IPS DF 4.7 (cell line): ENCODE measurements at regions not wholly inside any gene's neighbourhood (a gene's known extent, or its start where the extent isn't known, plus 50 kb on each side); places are given as distances from the start of the nearest gene placed in this dataset.
"Not testable (repeated sequence)": the region's sequence is repeated elsewhere in the genome, so short reads cannot be mapped to it uniquely, and the experiment has no call there.

Experiments used
- DNase-seq: peaks from one replicate; pipeline ENCODE4 v3.0.0-alpha.2; 2013; ENCODE audit warnings: low spot score; ENCODE audit errors: extremely low read depth

DNA sequence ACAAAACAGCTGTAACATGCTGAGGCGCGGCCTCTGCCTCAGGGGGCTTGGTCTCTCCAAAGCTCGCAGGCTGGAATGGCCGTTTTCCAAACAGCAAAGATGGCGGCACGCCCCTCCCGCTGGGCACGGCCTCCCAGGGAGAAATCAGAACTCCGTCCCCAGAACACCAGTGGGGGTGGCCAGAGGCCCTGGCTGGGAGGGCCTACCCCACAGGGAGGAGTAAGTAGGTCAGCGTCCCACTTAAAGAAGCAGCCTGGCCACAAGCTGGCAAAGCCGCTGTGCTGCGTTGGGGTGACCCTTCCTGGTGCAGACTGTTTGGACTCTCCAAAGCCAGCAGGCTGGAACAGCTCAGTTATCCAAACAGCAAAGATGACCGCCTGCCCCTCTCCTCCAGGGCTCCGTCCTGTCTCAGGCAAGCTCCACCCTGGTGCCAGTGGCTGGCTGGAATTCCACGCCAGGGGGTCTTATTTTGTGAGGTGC is 862.8 kb downstream of the TRIML1 start:
- DNase-seq = no peak

GRCh38 chr4:189002475-189002874 is 863.2 kb downstream of the TRIML1 start:
- no peak for DNase-seq

DNA sequence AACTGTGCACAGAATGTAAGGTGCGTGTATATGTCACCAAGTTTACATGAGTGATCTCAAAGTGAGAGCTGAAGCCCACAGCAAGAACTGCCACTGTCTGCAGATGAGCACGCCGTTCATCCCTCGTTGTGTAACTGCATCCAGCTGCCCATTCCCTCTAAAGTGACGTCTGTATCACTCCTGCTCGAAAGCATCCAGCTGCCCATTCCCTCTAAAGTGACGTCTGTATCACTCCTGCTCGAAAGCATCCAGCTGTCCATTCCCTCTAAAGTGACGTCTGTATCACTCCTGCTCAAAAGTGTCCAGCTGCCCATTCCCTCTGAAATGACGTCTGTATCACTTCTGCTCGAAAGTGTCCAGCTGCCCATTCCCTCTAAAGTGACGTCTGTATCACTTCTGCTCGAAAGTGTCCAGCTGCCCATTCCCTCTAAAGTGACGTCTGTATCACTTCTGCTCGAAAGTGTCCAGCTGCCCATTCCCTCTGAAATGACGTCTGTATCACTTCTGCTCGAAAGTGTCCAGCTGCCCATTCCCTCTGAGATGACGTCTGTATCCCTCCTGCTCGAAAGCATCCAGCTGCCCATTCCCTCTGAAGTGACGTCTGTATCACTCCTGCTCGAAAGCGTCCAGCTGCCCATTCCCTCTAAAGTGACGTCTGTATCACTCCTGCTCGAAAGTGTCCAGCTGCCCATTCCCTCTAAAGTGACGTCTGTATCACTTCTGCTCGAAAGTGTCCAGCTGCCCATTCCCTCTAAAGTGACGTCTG is 871.4 kb downstream of the TRIML1 start:
- DNase-seq = not testable (repeated sequence)

DNA sequence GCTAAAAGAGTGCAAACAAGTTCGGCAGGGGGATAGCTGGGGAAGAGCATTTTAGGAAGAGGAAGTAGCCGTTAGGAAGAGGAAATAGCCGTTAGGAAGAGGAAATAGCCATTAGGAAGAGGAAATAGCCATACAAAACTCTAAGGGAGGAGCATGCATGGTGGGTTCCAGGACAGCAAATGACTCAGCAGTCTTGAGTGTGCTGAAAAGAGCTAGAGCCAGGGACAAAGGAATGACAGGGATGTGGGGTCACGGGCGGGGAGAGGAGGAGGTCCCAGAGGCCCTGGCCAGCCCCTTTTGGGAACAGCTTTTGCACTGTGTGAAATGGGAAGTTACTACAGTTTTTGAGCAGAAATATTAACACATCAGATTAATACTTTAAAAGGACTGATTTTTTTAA is 882.6 kb downstream of the TRIML1 start:
- DNase-seq = peak; percentile 11

DNA sequence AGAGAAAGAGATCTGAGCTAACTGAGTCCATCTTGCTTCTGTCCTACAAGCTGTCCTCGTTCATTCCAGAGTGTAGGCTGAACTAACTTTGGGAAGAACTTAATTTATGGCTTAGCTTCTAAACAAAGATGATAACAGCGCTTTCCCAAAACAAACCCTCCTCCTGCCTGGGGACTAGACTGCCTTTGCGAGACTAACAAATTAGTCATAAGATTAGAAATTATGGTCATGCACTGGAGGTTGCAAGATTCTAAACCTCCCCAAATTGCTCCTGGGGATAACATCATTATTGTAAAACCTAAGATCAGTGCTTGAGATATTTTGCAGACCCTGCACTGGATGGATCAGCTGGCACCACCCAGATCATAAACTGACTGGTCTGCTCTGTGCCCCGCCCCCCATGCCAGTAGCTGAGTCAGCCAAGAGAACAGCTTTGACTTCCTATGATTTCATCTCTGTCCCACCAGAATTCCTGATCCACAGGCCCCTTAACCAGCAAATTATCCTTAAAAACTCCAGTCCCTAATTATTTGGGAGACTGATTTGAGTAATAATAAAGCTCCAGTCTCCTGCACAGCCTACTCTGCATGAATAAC is 883.3 kb downstream of the TRIML1 start:
- no peak for DNase-seq

- no peak for DNase-seq
Observed at GRCh38 chr4:189029976-189030504, 890.8 kb downstream of the TRIML1 start.

DNA sequence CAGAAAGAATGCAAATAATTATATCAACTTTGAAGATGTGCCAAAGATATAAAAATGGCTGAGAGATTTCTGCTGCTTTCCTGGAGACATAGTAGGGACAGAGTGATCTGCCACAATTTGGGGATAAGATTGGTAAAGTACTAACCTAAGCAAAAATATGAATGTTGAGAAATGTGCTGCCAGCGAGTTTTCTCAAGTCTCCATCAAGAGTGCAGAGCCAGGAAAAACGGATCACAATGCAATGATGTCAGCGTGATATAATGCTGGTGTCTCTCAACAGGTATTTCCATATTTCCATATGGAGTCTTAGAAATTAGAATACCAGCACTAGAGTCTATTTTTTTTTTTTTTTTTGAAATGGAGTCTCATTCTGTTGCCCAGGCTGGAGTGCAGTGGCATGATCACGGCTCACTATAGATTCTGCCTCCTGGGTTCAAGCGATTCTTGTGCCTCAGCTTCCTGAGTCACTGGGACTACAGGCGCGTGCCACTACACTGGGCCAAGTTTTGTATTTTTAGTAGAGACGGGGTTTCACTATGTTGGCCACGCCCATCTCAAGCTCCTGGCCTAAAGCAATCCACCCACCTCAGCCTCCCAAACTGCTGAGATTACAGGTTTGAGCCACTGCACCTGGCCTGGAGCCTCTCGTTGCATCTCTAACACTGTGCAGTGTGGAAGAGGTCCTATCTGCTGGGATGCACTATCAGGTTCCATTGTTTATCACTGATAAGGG is 893.5 kb downstream of the TRIML1 start:
- DNase-seq = no peak

- DNase-seq = no peak
Observed at GRCh38 chr4:189033801-189034347, 894.6 kb downstream of the TRIML1 start.

- DNase-seq = no peak
Observed at GRCh38 chr4:189035091-189035490, 895.9 kb downstream of the TRIML1 start.

- no peak for DNase-seq
Observed at GRCh38 chr4:189035654-189036053, 896.4 kb downstream of the TRIML1 start.

GRCh38 chr4:189036906-189037305 is 897.7 kb downstream of the TRIML1 start:
- no peak for DNase-seq

DNA sequence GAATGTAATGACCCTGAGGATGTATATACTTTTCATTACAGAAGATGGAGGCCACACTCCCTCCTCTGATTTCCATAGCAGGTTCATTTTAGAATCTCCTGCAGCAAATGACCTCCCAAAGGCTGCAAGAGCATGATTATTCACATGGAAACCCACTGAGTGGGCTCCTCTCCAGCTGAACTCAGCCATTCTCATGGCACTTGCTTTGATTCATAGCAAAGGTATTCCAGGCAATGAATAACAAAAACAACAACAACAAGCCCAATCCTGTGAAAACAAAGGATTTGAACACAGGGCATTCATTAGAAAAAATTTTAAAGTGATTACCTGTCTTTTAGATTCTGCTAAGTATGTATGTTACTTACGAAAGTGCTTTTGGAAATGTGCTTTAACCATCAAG is 894.0 kb upstream of the FRG1 start:
- peak; percentile 68 for DNase-seq

DNA sequence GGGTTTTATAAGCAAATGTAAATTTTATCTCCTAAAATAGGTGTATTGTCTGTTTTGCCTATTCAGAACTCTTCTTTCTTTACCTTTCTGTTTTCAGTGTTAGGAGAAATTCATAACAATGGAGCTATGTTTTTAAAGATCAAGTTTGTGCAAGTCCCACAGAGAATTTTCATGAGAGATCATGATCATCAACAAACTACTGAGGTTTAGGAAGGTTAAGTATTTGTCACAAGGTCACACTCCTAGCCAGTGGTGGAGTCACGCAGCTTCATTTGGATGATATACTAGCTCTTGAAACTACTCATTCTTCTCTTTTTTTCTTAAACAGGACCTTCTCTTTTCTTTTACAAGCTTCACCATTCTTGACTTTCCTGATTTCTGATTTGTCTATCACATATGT is 892.6 kb upstream of the FRG1 start:
- no peak for DNase-seq

DNA sequence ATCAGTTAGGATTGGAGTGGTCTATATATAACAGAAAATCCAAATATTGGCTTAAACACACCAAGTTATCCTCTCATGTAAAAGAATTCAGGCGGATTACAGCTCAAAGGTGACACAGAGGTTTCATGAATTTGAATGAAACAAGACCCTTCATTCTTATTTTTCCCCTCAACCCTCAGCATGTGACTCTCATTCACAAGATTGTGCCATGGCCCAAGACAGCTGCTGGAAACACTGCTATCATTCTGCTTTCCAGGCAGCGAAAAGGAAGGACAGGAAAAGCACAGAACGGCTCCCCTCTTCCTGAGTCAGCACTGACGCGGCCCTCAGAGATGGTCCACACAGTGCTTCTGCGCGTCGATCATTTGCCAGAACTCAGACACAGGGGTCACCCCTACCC is 891.0 kb upstream of the FRG1 start:
- no peak for DNase-seq

GRCh38 chr4:189050643-189051042 is 890.0 kb upstream of the FRG1 start:
- DNase-seq = no peak

DNA sequence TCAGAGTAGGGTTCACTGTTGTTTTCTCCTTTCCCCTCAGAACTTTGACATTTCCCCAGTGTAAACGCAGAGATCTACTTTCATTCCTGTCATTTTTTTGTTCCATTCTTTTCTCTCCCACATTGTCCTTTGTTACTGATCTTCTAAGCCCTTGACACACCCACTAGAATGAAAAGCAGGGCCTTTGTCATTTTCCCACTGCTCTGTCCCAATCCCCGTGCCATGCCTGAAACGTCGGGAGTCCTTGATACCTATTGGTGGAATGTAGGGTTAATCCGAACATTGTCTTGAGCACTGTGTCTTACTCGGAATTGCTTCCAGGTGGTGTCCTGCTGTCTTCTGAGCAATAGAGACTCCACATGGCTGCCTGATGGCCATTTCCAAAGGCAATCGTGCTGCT is 887.1 kb upstream of the FRG1 start:
- no peak for DNase-seq

GRCh38 chr4:189060104-189060503 is 880.6 kb upstream of the FRG1 start:
- no peak for DNase-seq

DNA sequence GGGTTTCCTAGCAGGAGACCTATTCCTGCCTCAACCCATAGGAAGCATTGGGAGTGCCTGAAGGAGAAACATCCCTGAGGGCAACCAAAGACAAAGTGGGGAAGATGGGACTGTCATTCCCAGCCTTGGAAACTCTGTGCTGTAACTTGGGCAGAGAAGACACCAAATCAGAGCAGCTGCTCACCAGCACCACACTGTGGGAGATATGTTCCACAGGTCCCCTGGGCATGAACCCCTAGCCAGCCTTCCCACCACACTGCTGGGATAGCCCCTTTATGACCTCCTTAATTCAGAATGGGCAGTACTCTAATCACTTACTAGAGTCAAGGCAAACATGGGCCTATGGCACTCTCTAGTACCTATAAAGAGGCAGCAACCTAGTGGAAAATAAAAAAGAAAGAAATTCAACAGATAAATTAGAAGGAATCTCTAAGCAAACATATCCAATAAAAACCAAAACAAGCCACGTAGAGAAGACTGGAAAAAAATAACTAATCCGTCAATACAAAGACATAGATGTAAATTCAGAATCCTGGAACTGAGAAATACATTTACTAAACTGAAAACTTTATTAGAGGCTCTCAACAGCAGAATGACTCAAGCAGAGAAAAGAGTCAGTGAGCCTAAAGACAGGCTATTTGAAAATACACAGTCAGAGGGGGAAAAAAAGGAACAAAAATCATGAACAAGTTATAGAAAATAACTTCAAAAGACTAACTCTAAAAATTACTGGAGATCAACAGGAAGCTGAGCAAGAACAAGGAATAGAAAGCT is 878.4 kb upstream of the FRG1 start:
- DNase-seq = no peak

DNA sequence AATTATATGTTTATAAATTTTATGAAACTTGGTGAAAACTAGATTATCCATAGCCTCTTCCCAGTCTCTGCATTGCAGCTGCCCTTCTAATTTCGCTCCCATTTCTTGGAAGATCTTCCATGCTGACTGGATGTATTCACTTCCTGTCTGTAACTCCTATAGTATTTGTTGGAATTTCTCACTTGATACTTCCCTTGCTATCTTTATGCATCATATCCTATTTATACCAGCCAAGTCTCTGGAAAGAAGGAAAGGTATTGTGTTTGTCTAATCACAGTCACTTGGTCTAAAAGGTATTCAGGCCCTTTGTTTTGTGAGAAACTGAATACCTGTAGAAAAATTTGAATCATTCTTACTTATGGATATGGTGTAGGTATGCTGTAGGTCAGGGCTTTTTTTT is 870.9 kb upstream of the FRG1 start:
- no peak for DNase-seq

DNA sequence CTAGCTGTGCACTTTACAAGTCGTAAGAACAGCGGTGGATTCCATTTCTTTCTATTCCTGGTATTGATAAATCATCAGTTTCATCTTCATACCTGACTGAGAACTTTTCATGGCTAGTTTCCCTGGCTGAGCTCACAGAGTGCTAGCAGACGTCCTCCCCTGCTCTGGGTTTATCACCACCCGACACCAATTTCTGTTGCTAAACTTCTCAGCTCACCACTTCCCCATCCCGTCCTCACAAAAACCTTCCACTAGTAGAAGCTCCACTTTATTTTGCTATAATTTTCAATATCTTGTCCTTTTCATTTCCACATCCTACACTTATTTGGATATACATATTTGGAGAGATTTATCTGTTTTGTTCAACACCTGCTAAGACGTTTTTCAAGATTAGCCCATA is 869.4 kb upstream of the FRG1 start:
- no peak for DNase-seq

DNA sequence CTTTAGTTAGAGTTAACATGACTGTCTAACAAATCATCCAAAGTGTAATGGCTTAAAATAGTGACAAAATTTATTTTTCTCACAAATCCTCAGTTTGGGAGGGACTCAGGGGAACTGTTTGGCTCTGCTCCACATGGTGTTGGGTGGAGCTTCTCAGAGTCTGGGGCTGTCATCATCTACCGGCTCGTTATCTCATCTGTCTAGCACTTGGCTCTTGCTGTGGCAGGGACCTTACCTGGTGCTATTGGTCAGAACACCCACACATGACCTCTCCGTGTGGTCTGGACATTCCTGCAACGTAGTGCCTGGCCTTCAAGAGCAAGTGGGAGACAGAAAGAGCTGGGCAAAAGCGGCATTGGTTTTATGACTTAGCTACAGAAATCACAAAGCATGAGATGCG is 866.9 kb upstream of the FRG1 start:
- no peak for DNase-seq
